ENCODE measurements at regions not wholly inside any gene's neighbourhood (a gene's known extent, or its start where the extent isn't known, plus 50 kb on each side); places are given as distances from the start of the nearest gene placed in this dataset.

- TF ChIP-seq NCOA6 (IDR thresholded peaks at IDR 0.05) (no peak), CHCHD3 (CRISPR knock-in tag; IDR thresholded peaks at IDR 0.05) (no peak), CREB5 (CRISPR knock-in tag; IDR thresholded peaks at IDR 0.05) (no peak), HMG20A (CRISPR knock-in tag; conservative IDR thresholded peaks at IDR 0.05) (no peak)
Measured at GRCh38 chr5:130643321-130643720, 521.7 kb downstream of the HINT1 start (continued).

GRCh38 chr5:130642461-130642860, 522.6 kb downstream of the HINT1 start:
- Histone ChIP-seq H2AFZ (ENCODE audit: low read depth, low read length) (no peak overlapping the region), H3K27me3 (ENCODE audit: control insufficient read depth in 2 of 2, insufficient read depth in 2 of 2, low read length in 2 of 2) (no peaks in the 10 kb centered on the region), H4K20me1 (replicated peaks; ENCODE audit: control insufficient read depth, insufficient read depth, low read length) (no peaks in the 10 kb centered on the region), H3K27ac (ENCODE audit: extremely low read depth, low read depth, low read length) (no peak overlapping the region), H3K79me2 (ENCODE audit: control insufficient read depth, insufficient read depth, low read length) (no peaks in the 10 kb centered on the region), H3K9me1 (ENCODE audit: control insufficient read depth, insufficient read depth, low read length) (no peaks in the 10 kb centered on the region), H3K36me3 (ENCODE audit: control insufficient read depth, insufficient read depth, low read length) (no peaks in the 10 kb centered on the region), H3K9me3 (replicated peaks; ENCODE audit: control insufficient read depth, insufficient read depth, low read depth, low read length) (no peaks in the 10 kb centered on the region), H3K4me1 (replicated peaks in 1 of 2; ENCODE audit: control insufficient read depth in 2 of 2, insufficient read depth in 2 of 2, low read length in 2 of 2) (no peaks in the 10 kb centered on the region), H3K4me2 (ENCODE audit: insufficient read depth, low read length) (no peak overlapping the region), H3K4me3 (no peak overlapping the region), H3K9ac (ENCODE audit: insufficient read depth in 1 of 2, low read depth in 2 of 2, low read length in 2 of 2) (no peak overlapping the region)
- 0% methylated on average over 2 of the region's 2 CpGs for WGBS (ENCODE audit: insufficient coverage, low coverage, missing lambda C conversion rate)
- DNase-seq (ENCODE audit: extremely low read depth in 1 of 4, low spot score in 3 of 4): no peak
- ATAC-seq: no peak
- intact Hi-C loops (cut with micrococcal nuclease): no loop called here
- ChIA-PET CTCF (ENCODE audit: low intra/inter-chr PET ratio) (no interaction called here), POLR2A (interaction anchor here (1.0 kb wide), 1 partner anchor 8 kb away, joined by 3 read pairs; no protein-coding TSS in a partner anchor)
- TF ChIP-seq ZFP91 (CRISPR knock-in tag; IDR thresholded peaks at IDR 0.05): no peak
- no peak for TF ChIP-seq CEBPZ (IDR thresholded peaks at IDR 0.05; ENCODE audit: borderline replicate concordance, low read depth, low read length)
- no peak for TF ChIP-seq DIDO1 (tag; IDR thresholded peaks at IDR 0.05; ENCODE audit: low read depth)
- FAIRE-seq: no peak
- in situ Hi-C loops (cut with MboI): no loop called here
- no TSS peak for BruUV-seq (replicated peaks)
